ENCODE measurements at regions not wholly inside any gene's neighbourhood (a gene's known extent, or its start where the extent isn't known, plus 50 kb on each side); places are given as distances from the start of the nearest gene placed in this dataset.
A peak's percentile ranks its signal among the peaks of the same experiment; 100 is the strongest.

DNA sequence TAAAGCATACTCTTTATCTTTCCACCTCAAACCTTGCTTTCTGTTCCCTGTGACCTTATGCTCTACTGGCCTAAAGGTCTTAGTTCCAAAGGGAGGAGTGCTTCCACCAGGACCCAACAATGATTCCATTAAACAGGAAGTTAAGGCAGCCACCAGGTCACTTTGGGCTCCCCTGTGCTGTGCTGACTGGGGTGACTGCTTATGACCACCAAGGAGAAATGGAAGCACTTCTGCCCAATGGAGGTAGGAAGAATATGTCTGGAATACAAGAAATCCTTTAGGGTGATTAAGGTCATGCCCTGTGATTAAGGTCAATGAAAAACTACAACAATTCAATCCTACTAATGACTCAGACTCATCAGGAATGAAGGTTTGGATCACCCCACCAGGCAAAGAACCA, 233.8 kb upstream of the CDH11 start:
- H3K4me3 ChIP-seq (ENCODE audit: control insufficient read depth, low read depth, low read length) = no peak overlapping the region
- TF ChIP-seq, protein P1, sequence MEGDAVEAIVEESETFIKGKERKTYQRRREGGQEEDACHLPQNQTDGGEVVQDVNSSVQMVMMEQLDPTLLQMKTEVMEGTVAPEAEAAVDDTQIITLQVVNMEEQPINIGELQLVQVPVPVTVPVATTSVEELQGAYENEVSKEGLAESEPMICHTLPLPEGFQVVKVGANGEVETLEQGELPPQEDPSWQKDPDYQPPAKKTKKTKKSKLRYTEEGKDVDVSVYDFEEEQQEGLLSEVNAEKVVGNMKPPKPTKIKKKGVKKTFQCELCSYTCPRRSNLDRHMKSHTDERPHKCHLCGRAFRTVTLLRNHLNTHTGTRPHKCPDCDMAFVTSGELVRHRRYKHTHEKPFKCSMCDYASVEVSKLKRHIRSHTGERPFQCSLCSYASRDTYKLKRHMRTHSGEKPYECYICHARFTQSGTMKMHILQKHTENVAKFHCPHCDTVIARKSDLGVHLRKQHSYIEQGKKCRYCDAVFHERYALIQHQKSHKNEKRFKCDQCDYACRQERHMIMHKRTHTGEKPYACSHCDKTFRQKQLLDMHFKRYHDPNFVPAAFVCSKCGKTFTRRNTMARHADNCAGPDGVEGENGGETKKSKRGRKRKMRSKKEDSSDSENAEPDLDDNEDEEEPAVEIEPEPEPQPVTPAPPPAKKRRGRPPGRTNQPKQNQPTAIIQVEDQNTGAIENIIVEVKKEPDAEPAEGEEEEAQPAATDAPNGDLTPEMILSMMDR (IDR thresholded peaks at IDR 0.05; ENCODE audit: control insufficient read depth, insufficient read depth, low read depth, low read length, missing control alignments) = no peak
- DNase-seq (ENCODE audit: low read depth) = no peak

DNA sequence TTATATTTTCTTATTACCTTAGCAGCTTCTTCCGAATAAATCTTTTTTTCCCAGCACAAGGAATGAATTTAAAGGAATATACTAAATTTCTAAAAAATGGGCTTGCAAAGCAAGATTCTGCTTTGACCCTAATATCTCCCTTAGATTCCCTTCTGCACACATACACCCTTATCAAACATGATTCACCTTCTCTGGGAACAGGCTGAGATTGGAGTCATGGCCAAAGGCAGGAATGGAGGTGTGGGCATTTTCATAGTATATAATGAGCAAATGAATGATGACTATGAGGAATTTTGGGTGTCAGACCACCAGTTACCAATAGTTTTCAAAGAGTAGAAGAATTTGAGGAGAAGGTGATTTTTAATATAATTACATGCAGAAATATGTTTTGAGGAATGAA, 231.3 kb upstream of the CDH11 start:
- H3K4me3 ChIP-seq (ENCODE audit: control insufficient read depth, low read depth, low read length) = no peak overlapping the region
- no peak for DNase-seq (ENCODE audit: low read depth)
- TF ChIP-seq, protein P1 (IDR thresholded peaks at IDR 0.05; ENCODE audit: control insufficient read depth, insufficient read depth, low read depth, low read length, missing control alignments) = no peak

DNA sequence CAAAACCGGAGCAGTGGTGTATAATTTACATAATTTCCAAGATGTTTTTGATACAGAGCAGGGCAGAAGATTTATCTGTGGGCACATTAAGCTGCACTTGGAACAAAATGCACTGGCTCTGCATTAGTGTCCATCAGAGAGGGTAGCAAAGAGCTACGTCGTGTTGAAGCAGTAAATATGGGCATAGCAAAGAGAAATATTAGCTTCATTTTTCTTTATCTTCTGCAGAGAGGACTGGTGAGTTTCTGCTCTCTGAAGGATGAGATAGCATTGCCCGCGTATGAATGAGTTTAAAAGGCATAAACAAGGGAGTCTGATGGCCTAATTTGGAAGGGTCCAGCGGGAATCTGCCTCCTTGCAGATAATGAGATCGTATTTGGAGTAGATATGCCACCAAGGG, 227.8 kb upstream of the CDH11 start:
- TF ChIP-seq, protein P1 (IDR thresholded peaks at IDR 0.05; ENCODE audit: control insufficient read depth, insufficient read depth, low read depth, low read length, missing control alignments) = no peak
- no peak for DNase-seq (ENCODE audit: low read depth)
- no peak overlapping the region for H3K4me3 ChIP-seq (ENCODE audit: control insufficient read depth, low read depth, low read length)

DNA sequence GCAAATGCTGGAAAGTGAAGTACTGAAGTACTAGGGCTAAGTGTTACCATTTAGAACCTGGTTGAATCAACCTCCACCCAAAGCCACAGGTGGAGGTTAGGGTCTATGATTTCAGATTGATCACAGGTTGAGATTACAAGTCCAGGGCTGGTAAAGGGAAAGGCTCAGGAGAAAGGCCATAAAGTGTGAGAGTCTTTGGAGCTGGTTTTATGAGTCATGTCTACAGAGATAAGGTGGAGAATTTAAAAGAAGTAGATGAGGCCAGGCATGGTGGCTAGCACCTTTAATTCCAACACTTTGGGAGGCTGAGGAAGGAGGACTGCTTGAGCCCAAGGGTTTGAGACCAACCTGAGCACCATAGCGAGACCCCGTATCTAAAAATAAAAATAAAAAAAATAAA, 221.7 kb upstream of the CDH11 start:
- no peak for DNase-seq (ENCODE audit: low read depth)
- H3K4me3 ChIP-seq (ENCODE audit: control insufficient read depth, low read depth, low read length) = no peak overlapping the region
- TF ChIP-seq, protein P1 (IDR thresholded peaks at IDR 0.05; ENCODE audit: control insufficient read depth, insufficient read depth, low read depth, low read length, missing control alignments) = no peak

DNA sequence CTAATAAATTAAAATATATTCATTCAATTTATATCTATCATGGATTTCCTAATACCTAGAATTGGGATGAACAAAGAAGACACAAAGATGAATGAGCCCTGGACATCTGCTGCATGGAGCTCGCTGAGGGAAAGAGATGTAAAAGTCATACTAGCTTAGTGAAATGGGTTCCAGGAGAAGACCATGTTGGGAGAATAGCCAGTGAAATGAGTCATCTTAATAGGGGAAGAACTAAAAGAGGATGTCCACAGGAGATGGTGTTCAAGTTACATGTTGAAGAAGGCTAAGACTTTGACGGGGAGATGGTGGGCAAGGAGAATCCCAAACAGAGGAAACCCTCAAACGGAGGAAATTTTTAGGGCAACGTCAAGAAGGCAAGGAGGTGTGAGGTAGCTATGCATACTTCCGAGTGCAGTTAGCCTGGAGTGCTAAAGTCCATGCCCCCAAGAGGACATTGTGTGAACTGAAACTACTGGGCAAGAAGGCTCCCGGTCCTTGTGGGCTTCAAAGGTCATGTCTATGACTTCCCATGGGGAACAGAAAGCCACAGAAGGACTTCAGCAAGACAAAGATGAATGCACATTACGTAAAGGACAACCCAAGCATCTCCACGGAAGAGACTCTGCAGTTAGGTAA, 220.5 kb upstream of the CDH11 start:
- TF ChIP-seq, protein P1 (IDR thresholded peaks at IDR 0.05; ENCODE audit: control insufficient read depth, insufficient read depth, low read depth, low read length, missing control alignments) = no peak
- no peak overlapping the region for H3K4me3 ChIP-seq (ENCODE audit: control insufficient read depth, low read depth, low read length)
- DNase-seq (ENCODE audit: low read depth) = no peak

DNA sequence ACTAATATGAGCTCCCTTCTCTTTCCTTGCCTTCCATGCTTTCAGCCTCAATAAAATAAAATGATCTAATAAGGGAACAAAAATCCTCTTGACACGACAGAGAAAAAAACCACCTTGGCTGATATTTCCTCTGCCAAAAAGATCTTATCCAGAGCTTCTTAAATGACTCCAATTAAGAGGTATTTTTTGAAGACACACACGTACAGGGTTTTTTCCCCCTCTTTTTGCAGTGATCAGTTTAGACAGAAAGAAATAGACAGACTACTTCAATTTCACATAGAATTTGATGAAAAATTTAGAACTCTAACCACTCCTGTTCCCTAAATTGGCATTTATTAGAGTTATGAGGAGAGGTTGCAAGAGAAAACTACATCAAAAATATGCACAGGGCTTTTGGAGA, 217.2 kb upstream of the CDH11 start:
- no peak for DNase-seq (ENCODE audit: low read depth)
- no peak overlapping the region for H3K4me3 ChIP-seq (ENCODE audit: control insufficient read depth, low read depth, low read length)
- TF ChIP-seq, protein P1 (IDR thresholded peaks at IDR 0.05; ENCODE audit: control insufficient read depth, insufficient read depth, low read depth, low read length, missing control alignments) = no peak

DNA sequence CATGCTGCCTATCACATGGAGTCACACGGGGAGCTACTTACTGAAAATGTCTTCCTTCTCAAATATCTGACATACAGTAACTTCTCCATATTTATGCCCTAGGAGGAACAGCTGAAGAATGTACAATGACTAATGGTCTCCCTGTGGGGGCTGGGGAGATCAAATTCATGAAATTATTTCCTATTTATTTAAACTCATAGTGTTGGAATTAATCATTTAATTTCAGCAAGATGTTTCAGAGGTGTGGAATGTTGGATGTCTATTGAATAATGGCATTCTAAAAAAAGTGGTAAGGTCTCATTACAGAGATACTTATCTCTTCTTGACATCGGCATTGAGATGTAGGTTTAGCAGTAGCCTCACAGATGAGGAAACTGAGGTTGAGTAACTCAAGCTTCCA, 214.3 kb upstream of the CDH11 start:
- TF ChIP-seq, protein P1 (IDR thresholded peaks at IDR 0.05; ENCODE audit: control insufficient read depth, insufficient read depth, low read depth, low read length, missing control alignments) = no peak
- DNase-seq (ENCODE audit: low read depth) = peak; percentile 55
- H3K4me3 ChIP-seq (ENCODE audit: control insufficient read depth, low read depth, low read length) = no peak overlapping the region

Data from AG09309 (cell line).